WTC11 (cell line): ENCODE measurements at regions not wholly inside any gene's neighbourhood (a gene's known extent, or its start where the extent isn't known, plus 50 kb on each side); places are given as distances from the start of the nearest gene placed in this dataset.

Experiments
- ATAC-seq: fragments of 200-7000 bp; cut with Tn5 transposase; 2 replicates; pipeline ENCODE4 v1.10.0; 2021; ENCODE audit warnings: mild to moderate bottlenecking, moderate library complexity
- CTCF ChIA-PET: fragments of 300-600 bp; sonication (Branson Sonifier 250); formaldehyde crosslinking; loops from one replicate; lab custom pipeline; 2021; ENCODE audit warnings: antibody characterized with exemption; lab: Charles Lee
- POLR2A ChIA-PET: fragments of 350-600 bp; sonication (Branson Sonifier 250); formaldehyde crosslinking; loops from one replicate; lab custom pipeline; 2021; ENCODE audit warnings: antibody characterized with exemption; lab: Charles Lee
- DNase-seq: peaks from one replicate; pipeline ENCODE4 v3.0.0; 2021; ENCODE audit warnings: low spot score
- H3K27ac Mint-ChIP-seq: 2 replicates; pipeline ENCODE4 v1.8.0; 2021; ENCODE audit warnings: mixed read lengths
- H3K27me3 Mint-ChIP-seq: 2 replicates; pipeline ENCODE4 v1.8.0; 2021; ENCODE audit warnings: low read depth, mild to moderate bottlenecking, moderate library complexity, mixed read lengths
- H3K36me3 Mint-ChIP-seq: 2 replicates; pipeline ENCODE4 v1.8.0; 2021; ENCODE audit warnings: mixed read lengths
- H3K4me1 Mint-ChIP-seq: 2 replicates; pipeline ENCODE4 v1.8.0; 2022; ENCODE audit warnings: mixed read lengths
- H3K4me3 Mint-ChIP-seq: 2 replicates; pipeline ENCODE4 v1.8.0; 2021; ENCODE audit warnings: mild to moderate bottlenecking, moderate library complexity, mixed read lengths
- H3K9me3 Mint-ChIP-seq: 2 replicates; pipeline ENCODE4 v1.8.0; 2021; ENCODE audit warnings: mixed read lengths
- AFF4 ChIP-seq: sonication (generic); formaldehyde crosslinking; IDR thresholded peaks from 2 replicates; pipeline ENCODE4 v1.8.1; 2023; ENCODE audit warnings: mild to moderate bottlenecking, missing genetic modification reagents, borderline replicate concordance
- CDX4 ChIP-seq: fragments of 250-450 bp; sonication (Bioruptor Pico); IDR thresholded peaks from 2 replicates; pipeline ENCODE4 v1.9.0; 2021; ENCODE audit warnings: moderate library complexity, mild to moderate bottlenecking, inconsistent platforms, borderline replicate concordance
- EMX1 ChIP-seq: fragments of 250-450 bp; sonication (Bioruptor Pico); IDR thresholded peaks from 2 replicates; pipeline ENCODE4 v1.8.0; 2021; ENCODE audit warnings: mild to moderate bottlenecking
- GTF2I ChIP-seq: fragments of 250-450 bp; sonication (Bioruptor Pico); conservative IDR thresholded peaks from 2 replicates; pipeline ENCODE4 v1.4.0; 2021; ENCODE audit warnings: mild to moderate bottlenecking
- HMGA2 ChIP-seq: fragments of 250-450 bp; sonication (Bioruptor Pico); IDR thresholded peaks from 2 replicates; pipeline ENCODE4 v1.4.0; 2021; ENCODE audit warnings: mild to moderate bottlenecking, moderate library complexity
- HMGXB4 ChIP-seq: sonication (generic); formaldehyde crosslinking; IDR thresholded peaks from 2 replicates; pipeline ENCODE4 v1.8.1; 2023; ENCODE audit warnings: mild to moderate bottlenecking, moderate library complexity, missing genetic modification reagents
- IRF2 ChIP-seq: sonication (generic); formaldehyde crosslinking; IDR thresholded peaks from 2 replicates; pipeline ENCODE4 v1.8.0; 2022; ENCODE audit warnings: low read depth, missing genetic modification reagents, borderline replicate concordance
- JAZF1 ChIP-seq: fragments of 250-450 bp; sonication (Bioruptor Pico); IDR thresholded peaks from 2 replicates; pipeline ENCODE4 v1.9.0; 2021; ENCODE audit warnings: moderate library complexity, mild to moderate bottlenecking, inconsistent platforms
- JUN ChIP-seq: sonication (generic); formaldehyde crosslinking; IDR thresholded peaks from 2 replicates; pipeline ENCODE4 v1.8.0; 2023; ENCODE audit warnings: mild to moderate bottlenecking, missing genetic modification reagents
- KAT7 ChIP-seq: sonication (generic); formaldehyde crosslinking; IDR thresholded peaks from 2 replicates; pipeline ENCODE4 v1.8.1; 2023; ENCODE audit warnings: missing genetic modification reagents, mild to moderate bottlenecking, borderline replicate concordance
- SMAD3 ChIP-seq: sonication (generic); formaldehyde crosslinking; IDR thresholded peaks from 2 replicates; pipeline ENCODE4 v1.8.0; 2022; ENCODE audit warnings: missing genetic modification reagents, mild to moderate bottlenecking, borderline replicate concordance
- SMAD4 ChIP-seq: sonication (generic); formaldehyde crosslinking; IDR thresholded peaks from 2 replicates; pipeline ENCODE4 v1.8.0; 2022; ENCODE audit warnings: mild to moderate bottlenecking, missing genetic modification reagents
- TCF7 ChIP-seq: sonication (generic); formaldehyde crosslinking; IDR thresholded peaks from 2 replicates; pipeline ENCODE4 v1.8.0; 2022; ENCODE audit warnings: mild to moderate bottlenecking, low read depth, missing genetic modification reagents, moderate library complexity
- TEAD1 ChIP-seq: sonication (generic); formaldehyde crosslinking; IDR thresholded peaks from 2 replicates; pipeline ENCODE4 v1.8.0; 2022; ENCODE audit warnings: mild to moderate bottlenecking, missing genetic modification reagents
- TP53 ChIP-seq: sonication (generic); formaldehyde crosslinking; IDR thresholded peaks from 2 replicates; pipeline ENCODE4 v1.8.1; 2023; ENCODE audit warnings: mild to moderate bottlenecking, missing genetic modification reagents
- ZBTB43 ChIP-seq: sonication (generic); formaldehyde crosslinking; IDR thresholded peaks from 2 replicates; pipeline ENCODE4 v1.8.1; 2023; ENCODE audit warnings: mild to moderate bottlenecking, missing genetic modification reagents
- ZNF219 ChIP-seq: sonication (generic); formaldehyde crosslinking; IDR thresholded peaks from 2 replicates; pipeline ENCODE4 v1.8.0; 2023; ENCODE audit warnings: missing genetic modification reagents, mild to moderate bottlenecking, borderline replicate concordance
- ZNF232 ChIP-seq: sonication (generic); formaldehyde crosslinking; IDR thresholded peaks from 2 replicates; pipeline ENCODE4 v1.8.0; 2022; ENCODE audit warnings: mild to moderate bottlenecking, missing genetic modification reagents
- ZNF281 ChIP-seq: sonication (generic); formaldehyde crosslinking; IDR thresholded peaks from 2 replicates; pipeline ENCODE4 v1.8.0; 2023; ENCODE audit warnings: mild to moderate bottlenecking, missing genetic modification reagents

GRCh38 chr7:113996405-113996804 is 77.6 kb upstream of the PPP1R3A start:
- H3K9me3 Mint-ChIP-seq, result peaks cover 4% of the 10 kb centered on the region
- DNase-seq (no peak), ATAC-seq (no peak)
- no peak overlapping the region for H3K27ac Mint-ChIP-seq
- no peak for TF ChIP-seq TEAD1 (CRISPR knock-in tag)
- no peak for TF ChIP-seq KAT7 (CRISPR knock-in tag)
- no peak for TF ChIP-seq SMAD3 (CRISPR knock-in tag)
- TF ChIP-seq ZBTB43, result no peak
- TF ChIP-seq GTF2I, result no peak
- no peak for TF ChIP-seq HMGXB4
- no peak for TF ChIP-seq TP53 (CRISPR knock-in tag)
- TF ChIP-seq CDX4 (CRISPR knock-in tag), result no peak
- no peaks in the 10 kb centered on the region for H3K4me1 Mint-ChIP-seq
- no peaks in the 10 kb centered on the region for H3K36me3 Mint-ChIP-seq
- H3K27me3 Mint-ChIP-seq, result no peaks in the 10 kb centered on the region
- POLR2A ChIA-PET, result no interaction called here
- CTCF ChIA-PET, result no interaction called here
- H3K4me3 Mint-ChIP-seq, result no peak overlapping the region

- Mint-ChIP-seq H3K36me3 (no peaks in the 10 kb centered on the region), H3K27ac (no peak overlapping the region), H3K27me3 (no peaks in the 10 kb centered on the region), H3K4me3 (no peak overlapping the region), H3K4me1 (no peaks in the 10 kb centered on the region), H3K9me3 (peaks cover 4% of the 10 kb centered on the region; the same call in 1 of the 2 replicates)
- CTCF ChIA-PET, result no interaction called here
- TF ChIP-seq HMGA2 (CRISPR knock-in tag) (no peak), EMX1 (CRISPR knock-in tag) (no peak), HMGXB4 (no peak), SMAD4 (CRISPR knock-in tag) (no peak), JAZF1 (CRISPR knock-in tag) (no peak), ZNF232 (CRISPR knock-in tag) (no peak)
- POLR2A ChIA-PET, result no interaction called here
- ATAC-seq (no peak), DNase-seq (no peak)
Measured at GRCh38 chr7:113986216-113986615, 67.4 kb upstream of the PPP1R3A start.

GRCh38 chr7:113976508-113976907 is 57.7 kb upstream of the PPP1R3A start:
- H3K36me3 Mint-ChIP-seq, result no peaks in the 10 kb centered on the region
- H3K4me1 Mint-ChIP-seq, result no peaks in the 10 kb centered on the region
- ATAC-seq (no peak), DNase-seq (no peak)
- ChIA-PET POLR2A (no interaction called here), CTCF (no interaction called here)
- 0 out of 2 replicates have a peak, but pooled peaks cover 2% of the 10 kb centered on the region for H3K27me3 Mint-ChIP-seq
- H3K4me3 Mint-ChIP-seq, result no peak overlapping the region
- no peak overlapping the region for H3K27ac Mint-ChIP-seq
- H3K9me3 Mint-ChIP-seq, result no peaks in the 10 kb centered on the region
- TF ChIP-seq AFF4 (CRISPR knock-in tag), result no peak
- no peak for TF ChIP-seq ZNF219 (CRISPR knock-in tag)
- TF ChIP-seq IRF2 (CRISPR knock-in tag), result no peak
- no peak for TF ChIP-seq ZNF281 (CRISPR knock-in tag)
- no peak for TF ChIP-seq JUN (CRISPR knock-in tag)
- no peak for TF ChIP-seq TCF7 (CRISPR knock-in tag)
